Heart left ventricle (tissue), 13 donors: ENCODE measurements at regions not wholly inside any gene's neighbourhood (a gene's known extent, or its start where the extent isn't known, plus 50 kb on each side); places are given as distances from the start of the nearest gene placed in this dataset.

Experiments
- CTCF ChIP-seq, 12 donors: fragments of 200-600 bp; sonication (generic) in 4 of 12; IDR thresholded peaks; one replicate each; pipeline versions ENCODE4 v1.5.0 to v1.8.0; 2018 to 2022; ENCODE audit warnings: antibody characterized with exemption in 12 of 12, mild to moderate bottlenecking in 5 of 12
- POLR2A ChIP-seq, 2 donors: fragments of 450-650 bp; IDR thresholded peaks; one replicate each; pipeline ENCODE4 v1.6.1; 2017; ENCODE audit warnings: antibody characterized with exemption in 2 of 2, mild to moderate bottlenecking in 2 of 2, moderate library complexity in 2 of 2
- donor health status: ischemic (EF 13 %, LVEDD 7.1; RV severe dilation, severe dysfunction).
- donor health status: DM: no; HTN: yes; CAD: no.
- donor health status: DM: no; HTN: no; CAD: no.
- donor health status: ischemic (EF 25% LVEDD 6.9; RV normal size, moderate dysfunction).
- donor health status: ischemic (EF 25% LVEDD 5.7; RV mildly dilated, moderate dysfunction).
- donor health status: ischemic (EF 35%, LVEDD 5.7; RV mildly dilated, moderate dysfunction).
- donor health status: nonischemic (EF 11% LVEDD 7.7; RV severe dilation, severe dysfunction).
- donor health status: DM: yes; HTN: yes; CAD: no.
- donor health status: PGD.
- donor health status: ischemic (EF 29% LVEDD 5.4; RV normal size, mild dysfunction).
- donor health status: nonischemic (EF 23%, LVEDD 6.1; RV moderate dilation, normal function).

DNA sequence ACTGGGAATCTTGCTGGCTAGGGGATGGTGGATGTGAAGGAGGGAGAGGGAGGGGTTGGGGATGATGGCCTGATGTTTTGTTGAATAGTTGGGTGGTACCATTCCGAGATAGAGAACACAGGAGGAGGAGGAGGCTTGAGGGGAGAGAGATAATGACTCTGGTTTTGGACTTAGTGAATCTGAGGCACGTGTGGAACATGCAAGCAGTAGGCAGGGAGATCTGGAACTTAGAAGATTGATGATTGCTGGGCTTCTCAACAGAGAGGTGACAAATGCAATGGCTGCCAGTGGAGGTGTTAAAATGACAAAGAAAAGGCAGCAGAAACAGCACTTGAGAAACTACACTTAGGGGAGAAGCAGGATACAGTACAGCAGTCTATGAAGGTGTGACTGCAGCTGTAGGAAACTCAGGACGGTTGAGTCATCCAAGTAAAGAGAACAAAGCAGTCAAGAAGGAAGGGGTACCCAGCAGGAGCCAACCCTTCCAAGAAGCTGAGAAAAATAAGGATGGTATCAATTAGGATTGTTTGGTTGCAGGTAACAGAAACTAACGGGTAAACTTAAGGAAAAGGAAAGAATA is 186.8 kb upstream of the FOXN2 start:
- TF ChIP-seq CTCF (IDR thresholded peaks at IDR 0.05) (no peak), POLR2A (IDR thresholded peaks at IDR 0.05) (no peak)
